CD4-positive, alpha-beta T cell (primary cell): ENCODE measurements at regions not wholly inside any gene's neighbourhood (a gene's known extent, or its start where the extent isn't known, plus 50 kb on each side); places are given as distances from the start of the nearest gene placed in this dataset.

Experiments
- ATAC-seq: fragments of 200-7000 bp; cut with Tn5 transposase; one replicate; pipeline ENCODE4 v1.10.0; 2022; ENCODE audit warnings: mild to moderate bottlenecking; ENCODE audit not compliant: poor library complexity
- CTCF ChIA-PET: fragments of 350-600 bp; sonication (Branson Sonifier 250); formaldehyde crosslinking; loops from one replicate; lab custom pipeline; 2021; ENCODE audit warnings: antibody characterized with exemption, inconsistent platforms; lab: Charles Lee
- POLR2A ChIA-PET: fragments of 350-600 bp; sonication (Branson Sonifier 250); formaldehyde crosslinking; loops from one replicate; lab custom pipeline; 2021; ENCODE audit warnings: antibody characterized with exemption, inconsistent platforms; lab: Charles Lee
- DNase-seq, 14 experiments: peaks; one replicate each; pipeline ENCODE4 v3.0.0-alpha.2; 2013 to 2020; ENCODE audit warnings: mixed read lengths in 2 of 14
- H3K27ac ChIP-seq, 2 donors: one replicate each; pipeline versions ENCODE4 v1.5.1 to v1.7.0; 2013; ENCODE audit warnings: low read length in 2 of 2, low read depth in 1 of 2, mild to moderate bottlenecking in 1 of 2
- H3K27me3 ChIP-seq, 2 experiments: 1 replicate in 1 of 2; 2 replicates in 1 of 2; pipeline versions ENCODE4 v1.6.1 to v1.7.0; 2013; ENCODE audit warnings: low read length in 2 of 2, control low read depth in 1 of 2, mild to moderate bottlenecking in 1 of 2, moderate library complexity in 1 of 2; ENCODE audit not compliant: insufficient read depth in 2 of 2, control insufficient read depth in 1 of 2
- H3K36me3 ChIP-seq: one replicate; pipeline ENCODE4 v1.6.1; 2013; ENCODE audit warnings: low read length, control low read depth; ENCODE audit not compliant: insufficient read depth
- H3K4me1 ChIP-seq: one replicate; pipeline ENCODE4 v1.6.1; 2013; ENCODE audit warnings: low read length, control low read depth; ENCODE audit not compliant: insufficient read depth
- H3K4me3 ChIP-seq: one replicate; pipeline ENCODE4 v1.5.1; 2013; ENCODE audit warnings: mild to moderate bottlenecking, low read length, moderate library complexity
- H3K9me3 ChIP-seq, 2 experiments: 1 replicate in 1 of 2; 2 replicates in 1 of 2; pipeline versions ENCODE4 v1.6.1 to v1.7.0; 2013; ENCODE audit warnings: low read length in 2 of 2, mild to moderate bottlenecking in 2 of 2, control low read depth in 1 of 2, moderate library complexity in 1 of 2; ENCODE audit not compliant: control insufficient read depth in 1 of 2, insufficient read depth in 1 of 2
- H3K27ac Mint-ChIP-seq: one replicate; pipeline ENCODE4 v1.8.0; 2020; ENCODE audit warnings: mixed read lengths
- H3K27me3 Mint-ChIP-seq: one replicate; pipeline ENCODE4 v1.8.0; 2021; ENCODE audit warnings: mixed read lengths
- H3K36me3 Mint-ChIP-seq: one replicate; pipeline ENCODE4 v1.8.0; 2021; ENCODE audit warnings: low read depth, mixed read lengths
- H3K4me1 Mint-ChIP-seq: one replicate; pipeline ENCODE4 v1.8.0; 2021; ENCODE audit warnings: low read depth, mixed read lengths
- H3K4me3 Mint-ChIP-seq: one replicate; pipeline ENCODE4 v1.8.0; 2020; ENCODE audit warnings: mild to moderate bottlenecking, mixed read lengths
- H3K9me3 Mint-ChIP-seq: one replicate; pipeline ENCODE4 v1.8.0; 2020; ENCODE audit warnings: mixed read lengths
- CTCF ChIP-seq: fragments of 200-600 bp; IDR thresholded peaks from one replicate; pipeline ENCODE4 v1.8.0; 2022; ENCODE audit warnings: antibody characterized with exemption, mild to moderate bottlenecking
- intact Hi-C, 2 experiments: fragments of 100-400 bp; cut with DNase I in 1 of 2; cut with micrococcal nuclease in 1 of 2; formaldehyde crosslinking; loops; one replicate each; pipeline versions ENCODE4 v1.15.1 to v1.9.0; 2023 to 2025; cut with DNase I, micrococcal nuclease

DNA sequence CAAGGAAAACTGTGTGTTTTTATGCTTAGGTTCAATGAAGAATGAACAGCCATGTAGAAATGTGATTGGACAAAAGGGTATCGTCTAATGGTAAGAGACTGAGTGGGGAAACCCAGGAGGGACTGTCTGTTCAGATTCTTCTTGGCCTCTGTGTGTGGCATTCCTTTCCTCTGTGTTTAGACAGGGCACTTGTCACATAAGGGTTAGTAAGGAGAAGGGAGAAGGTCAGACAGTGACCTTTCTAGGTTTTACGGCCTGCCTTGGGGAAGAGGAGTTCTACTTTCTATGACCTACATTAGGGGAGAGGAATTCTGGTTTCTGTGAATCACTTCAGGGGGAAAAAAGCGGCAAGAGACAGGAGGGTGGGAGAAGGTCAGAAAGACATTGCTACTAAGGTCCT, 119.5 kb downstream of the GC start:
- ChIA-PET POLR2A (no interaction called here), CTCF (no interaction called here)
- Mint-ChIP-seq H3K36me3 (no peaks in the 10 kb centered on the region), H3K27me3 (peaks cover 28% of the 10 kb centered on the region), H3K9me3 (no peaks in the 10 kb centered on the region), H3K4me3 (no peak overlapping the region), H3K4me1 (no peaks in the 10 kb centered on the region), H3K27ac (no peak overlapping the region)
- no peak for ATAC-seq
- no peaks in the 10 kb centered on the region for H3K4me1 ChIP-seq
- TF ChIP-seq CTCF = no peak
- H3K9me3 ChIP-seq = no peaks in the 10 kb centered on the region
- no peak overlapping the region for H3K27ac ChIP-seq
- no peak for DNase-seq
- no peak overlapping the region for H3K4me3 ChIP-seq
- intact Hi-C loops = no loop called here
- H3K36me3 ChIP-seq = no peaks in the 10 kb centered on the region
- peaks cover 0 to 7% of the 10 kb centered on the region in 2 experiments for H3K27me3 ChIP-seq

GRCh38 chr4:71663780-71664179, 120.1 kb downstream of the GC start:
- H3K27me3 Mint-ChIP-seq = peaks cover 28% of the 10 kb centered on the region
- DNase-seq (no peak), ATAC-seq (no peak)
- H3K36me3 Mint-ChIP-seq = no peaks in the 10 kb centered on the region
- TF ChIP-seq CTCF = no peak
- H3K9me3 Mint-ChIP-seq = no peaks in the 10 kb centered on the region
- H3K4me1 Mint-ChIP-seq = no peaks in the 10 kb centered on the region
- no peak overlapping the region for H3K4me3 Mint-ChIP-seq
- H3K27ac Mint-ChIP-seq = no peak overlapping the region
- no peaks in the 10 kb centered on the region for H3K36me3 ChIP-seq
- POLR2A ChIA-PET = no interaction called here
- intact Hi-C loops = no loop called here
- no peak overlapping the region for H3K4me3 ChIP-seq
- H3K4me1 ChIP-seq = no peaks in the 10 kb centered on the region
- H3K27me3 ChIP-seq = peaks cover 0 to 7% of the 10 kb centered on the region in 2 experiments
- no peaks in the 10 kb centered on the region for H3K9me3 ChIP-seq
- CTCF ChIA-PET = no interaction called here
- no peak overlapping the region for H3K27ac ChIP-seq

DNA sequence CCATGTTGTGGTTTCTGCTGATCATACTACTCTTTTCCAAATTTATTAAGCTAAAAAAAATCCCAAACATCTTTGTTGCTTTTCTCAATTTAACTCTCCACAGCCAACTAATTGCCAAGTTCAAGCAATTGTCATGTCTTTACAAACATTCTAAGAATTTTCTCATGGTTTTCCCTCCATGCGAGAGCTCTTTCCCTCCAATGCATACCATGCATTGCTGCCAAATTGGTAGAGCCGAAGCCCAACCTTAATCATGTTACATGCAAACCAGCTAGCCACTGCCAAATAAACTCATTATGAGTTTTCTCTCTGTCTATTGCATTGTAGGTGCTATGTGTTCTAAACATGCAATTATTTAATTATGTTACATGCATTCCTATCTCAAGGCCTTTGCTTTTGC, 123.9 kb downstream of the GC start:
- intact Hi-C loops = no loop called here
- no peak overlapping the region for H3K4me3 ChIP-seq
- TF ChIP-seq CTCF = no peak
- peaks cover 15% of the 10 kb centered on the region for H3K27me3 Mint-ChIP-seq
- no peaks in the 10 kb centered on the region for H3K9me3 Mint-ChIP-seq
- H3K36me3 ChIP-seq = no peaks in the 10 kb centered on the region
- no peak for DNase-seq
- no peak overlapping the region for H3K27ac ChIP-seq
- H3K27me3 ChIP-seq = no peaks in the 10 kb centered on the region
- H3K27ac Mint-ChIP-seq = no peak overlapping the region
- ATAC-seq = no peak
- ChIA-PET CTCF (interaction anchor here (1.0 kb wide), 1 partner anchor 12 kb away, joined by 3 read pairs; no protein-coding TSS in a partner anchor), POLR2A (no interaction called here)
- H3K4me1 ChIP-seq = no peaks in the 10 kb centered on the region
- no peaks in the 10 kb centered on the region for H3K9me3 ChIP-seq
- no peaks in the 10 kb centered on the region for H3K36me3 Mint-ChIP-seq
- H3K4me3 Mint-ChIP-seq = no peak overlapping the region
- no peaks in the 10 kb centered on the region for H3K4me1 Mint-ChIP-seq
